ENCODE measurements at regions not wholly inside any gene's neighbourhood (a gene's known extent, or its start where the extent isn't known, plus 50 kb on each side); places are given as distances from the start of the nearest gene placed in this dataset.
A peak's percentile ranks its signal among the peaks of the same experiment; 100 is the strongest.

- ATAC-seq (ENCODE audit: low read depth) (no peak), DNase-seq (ENCODE audit: low spot score) (no peak)
- Histone ChIP-seq H3K27ac (ENCODE audit: poor library complexity, severe bottlenecking) (no peak overlapping the region), H3K9me3 (ENCODE audit: severe bottlenecking) (no peaks in the 10 kb centered on the region), H3K4me3 (ENCODE audit: severe bottlenecking) (no peak overlapping the region), H3K36me3 (ENCODE audit: low read depth) (no peaks in the 10 kb centered on the region), H3K4me1 (ENCODE audit: insufficient read depth, poor library complexity, severe bottlenecking) (no peaks in the 10 kb centered on the region), H3K27me3 (ENCODE audit: insufficient read depth, poor library complexity, severe bottlenecking) (peaks cover 46% of the 10 kb centered on the region)
- TF ChIP-seq CTCF (IDR thresholded peaks at IDR 0.05; ENCODE audit: poor library complexity, severe bottlenecking): no peak
Measured at GRCh38 chr5:176728831-176729251, 81.5 kb upstream of the UNC5A start.

- no peaks in the 10 kb centered on the region for H3K4me1 ChIP-seq (ENCODE audit: insufficient read depth, poor library complexity, severe bottlenecking)
- TF ChIP-seq CTCF (IDR thresholded peaks at IDR 0.05; ENCODE audit: poor library complexity, severe bottlenecking): no peak
- H3K36me3 ChIP-seq (ENCODE audit: low read depth): no peaks in the 10 kb centered on the region
- no peak overlapping the region for H3K27ac ChIP-seq (ENCODE audit: poor library complexity, severe bottlenecking)
- ATAC-seq (ENCODE audit: low read depth) (no peak), DNase-seq (ENCODE audit: low spot score) (peak; percentile 6)
- peaks cover 35% of the 10 kb centered on the region for H3K27me3 ChIP-seq (ENCODE audit: insufficient read depth, poor library complexity, severe bottlenecking)
- H3K4me3 ChIP-seq (ENCODE audit: severe bottlenecking): no peak overlapping the region
- no peaks in the 10 kb centered on the region for H3K9me3 ChIP-seq (ENCODE audit: severe bottlenecking)
Measured at GRCh38 chr5:176730815-176731475, 79.4 kb upstream of the UNC5A start.

GRCh38 chr5:176731506-176732160 lies 78.7 kb upstream of the UNC5A start:
- no peak for ATAC-seq (ENCODE audit: low read depth)

GRCh38 chr5:176732306-176732705 lies 78.1 kb upstream of the UNC5A start:
- DNase-seq (ENCODE audit: low spot score): peak; percentile 58
- Histone ChIP-seq H3K36me3 (ENCODE audit: low read depth) (no peaks in the 10 kb centered on the region), H3K27me3 (ENCODE audit: insufficient read depth, poor library complexity, severe bottlenecking) (peaks cover 33% of the 10 kb centered on the region), H3K4me1 (ENCODE audit: insufficient read depth, poor library complexity, severe bottlenecking) (no peaks in the 10 kb centered on the region), H3K9me3 (ENCODE audit: severe bottlenecking) (no peaks in the 10 kb centered on the region), H3K27ac (ENCODE audit: poor library complexity, severe bottlenecking) (no peak overlapping the region), H3K4me3 (ENCODE audit: severe bottlenecking) (no peak overlapping the region)
- ATAC-seq (ENCODE audit: low read depth): no peak
- no peak for TF ChIP-seq CTCF (IDR thresholded peaks at IDR 0.05; ENCODE audit: poor library complexity, severe bottlenecking)

More at GRCh38 chr5:176731506-176732160, 78.7 kb upstream of the UNC5A start:
- no peak for TF ChIP-seq CTCF (IDR thresholded peaks at IDR 0.05; ENCODE audit: poor library complexity, severe bottlenecking)
- Histone ChIP-seq H3K36me3 (ENCODE audit: low read depth) (no peaks in the 10 kb centered on the region), H3K9me3 (ENCODE audit: severe bottlenecking) (no peaks in the 10 kb centered on the region), H3K27me3 (ENCODE audit: insufficient read depth, poor library complexity, severe bottlenecking) (peaks cover 30% of the 10 kb centered on the region), H3K4me3 (ENCODE audit: severe bottlenecking) (no peak overlapping the region), H3K27ac (ENCODE audit: poor library complexity, severe bottlenecking) (no peak overlapping the region), H3K4me1 (ENCODE audit: insufficient read depth, poor library complexity, severe bottlenecking) (no peaks in the 10 kb centered on the region)
- DNase-seq (ENCODE audit: low spot score): peak; percentile 48

All from RWPE2 (cell line).